Aorta (tissue), 5 donors: ENCODE measurements at regions not wholly inside any gene's neighbourhood (a gene's known extent, or its start where the extent isn't known, plus 50 kb on each side); places are given as distances from the start of the nearest gene placed in this dataset.
"Not testable (repeated sequence)": the region's sequence is repeated elsewhere in the genome, so short reads cannot be mapped to it uniquely, and the experiment has no call there.

Experiments
- ATAC-seq: fragments of 200-7000 bp; cut with Tn5 transposase; one replicate; pipeline ENCODE4 v1.9.1; 2022; ENCODE audit warnings: moderate library complexity; ENCODE audit not compliant: low FRiP score
- DNase-seq, 2 donors: peaks; one replicate each; pipeline ENCODE4 v3.0.0-alpha.2; 2020
- H3K27ac ChIP-seq, 2 donors: one replicate each; pipeline ENCODE4 v1.5.1; 2013; ENCODE audit warnings: low read length in 2 of 2, mild to moderate bottlenecking in 2 of 2, moderate library complexity in 2 of 2, control low read depth in 1 of 2, inconsistent platforms in 1 of 2, low read depth in 1 of 2
- H3K27me3 ChIP-seq, 2 donors: one replicate each; pipeline ENCODE4 v1.6.1; 2013; ENCODE audit warnings: control low read depth in 1 of 2, low read length in 1 of 2, mild to moderate bottlenecking in 1 of 2, moderate library complexity in 1 of 2; ENCODE audit not compliant: insufficient read depth in 2 of 2, control insufficient read depth in 1 of 2
- H3K36me3 ChIP-seq, 2 donors: one replicate each; pipeline ENCODE4 v1.6.1; 2013; ENCODE audit warnings: control low read depth in 1 of 2, low read length in 1 of 2, mild to moderate bottlenecking in 1 of 2; ENCODE audit not compliant: insufficient read depth in 2 of 2, control insufficient read depth in 1 of 2
- H3K4me1 ChIP-seq, 2 donors: one replicate each; pipeline ENCODE4 v1.6.1; 2013; ENCODE audit warnings: low read length in 2 of 2, control low read depth in 1 of 2, mild to moderate bottlenecking in 1 of 2, moderate library complexity in 1 of 2; ENCODE audit not compliant: insufficient read depth in 2 of 2, control insufficient read depth in 1 of 2
- H3K4me3 ChIP-seq, 2 donors: one replicate each; pipeline ENCODE4 v1.5.1; 2013; ENCODE audit warnings: low read length in 2 of 2, control low read depth in 1 of 2, mild to moderate bottlenecking in 1 of 2
- H3K9me3 ChIP-seq: one replicate; pipeline ENCODE4 v1.6.1; 2013; ENCODE audit warnings: mild to moderate bottlenecking, low read length; ENCODE audit not compliant: control insufficient read depth
- WGBS, 2 donors: extraction: QIAGEN DNeasy Blood & Tissue Kit; methylation state at CpG; one replicate each; pipeline ENCODE4 v1.1.7; 2013; 5-methylcytosine and 5-hydroxymethylcytosine counted together
- intact Hi-C, 2 donors: fragments of 100-400 bp; cut with DNase I; formaldehyde crosslinking; loops; one replicate each; pipeline versions ENCODE4 v1.14.2 to v1.15.0; 2022
- donor health status: healthy with polysubstance abuse.
- donor health status: Bipolar disorder and iron deficiency.
- donor health status: DM: no; HTN: no; CAD: no.
- donor health status: DM: no; HTN: no; CAD: no.
- donor health status: DM: yes; HTN: yes; CAD: no.

DNA sequence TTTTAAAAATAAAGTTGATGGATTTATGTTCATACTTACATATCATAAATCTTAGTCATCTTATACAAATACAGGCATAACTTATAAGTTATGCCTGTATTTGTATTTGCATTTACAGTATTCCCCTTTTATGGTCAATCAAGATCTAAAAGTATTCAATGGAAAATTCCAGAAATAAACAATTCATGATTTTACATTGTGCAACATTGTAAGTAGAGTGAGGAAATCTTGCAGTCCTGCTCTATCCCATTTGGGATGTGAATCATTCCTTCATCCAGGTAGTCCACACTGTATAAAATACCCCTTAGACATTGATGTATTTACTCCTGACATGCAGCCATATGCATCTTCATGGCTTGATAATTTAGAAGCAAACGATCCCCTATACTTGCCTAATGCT lies 795.3 kb downstream of the SLITRK1 start:
- Histone ChIP-seq H3K27me3 (no peaks in the 10 kb centered on the region), H3K36me3 (no peaks in the 10 kb centered on the region), H3K27ac (no peak overlapping the region), H3K9me3 (peaks cover 4% of the 10 kb centered on the region), H3K4me1 (no peaks in the 10 kb centered on the region), H3K4me3 (no peak overlapping the region)
- intact Hi-C loops: no loop called here
- DNase-seq (no peak), ATAC-seq (no peak)
- 84 to 95% methylated on average over 1 of the region's 1 CpG for WGBS, 2 donors

DNA sequence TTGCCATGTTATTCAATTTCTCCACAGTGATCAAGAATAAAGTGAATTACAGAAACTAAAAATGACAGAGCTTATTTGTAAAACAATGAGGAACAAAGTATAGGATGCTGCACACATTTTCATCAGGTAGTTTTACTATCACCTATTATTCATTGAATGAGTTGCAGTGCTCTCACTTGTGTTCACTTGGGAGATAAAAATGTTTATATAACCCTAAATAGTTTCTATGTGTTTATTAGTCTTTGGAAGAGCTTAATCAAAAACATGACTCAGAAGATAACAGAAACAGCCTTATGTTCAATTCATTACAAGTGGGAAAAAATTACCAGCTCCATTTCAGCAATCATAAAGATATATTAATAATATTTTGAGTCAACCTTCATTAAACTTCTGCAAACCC lies 796.2 kb downstream of the SLITRK1 start:
- Histone ChIP-seq H3K4me3 (no peak overlapping the region), H3K27ac (no peak overlapping the region), H3K27me3 (no peaks in the 10 kb centered on the region), H3K36me3 (no peaks in the 10 kb centered on the region), H3K9me3 (peaks cover 4% of the 10 kb centered on the region), H3K4me1 (no peaks in the 10 kb centered on the region)
- ATAC-seq (no peak), DNase-seq (no peak)
- intact Hi-C loops: no loop called here

DNA sequence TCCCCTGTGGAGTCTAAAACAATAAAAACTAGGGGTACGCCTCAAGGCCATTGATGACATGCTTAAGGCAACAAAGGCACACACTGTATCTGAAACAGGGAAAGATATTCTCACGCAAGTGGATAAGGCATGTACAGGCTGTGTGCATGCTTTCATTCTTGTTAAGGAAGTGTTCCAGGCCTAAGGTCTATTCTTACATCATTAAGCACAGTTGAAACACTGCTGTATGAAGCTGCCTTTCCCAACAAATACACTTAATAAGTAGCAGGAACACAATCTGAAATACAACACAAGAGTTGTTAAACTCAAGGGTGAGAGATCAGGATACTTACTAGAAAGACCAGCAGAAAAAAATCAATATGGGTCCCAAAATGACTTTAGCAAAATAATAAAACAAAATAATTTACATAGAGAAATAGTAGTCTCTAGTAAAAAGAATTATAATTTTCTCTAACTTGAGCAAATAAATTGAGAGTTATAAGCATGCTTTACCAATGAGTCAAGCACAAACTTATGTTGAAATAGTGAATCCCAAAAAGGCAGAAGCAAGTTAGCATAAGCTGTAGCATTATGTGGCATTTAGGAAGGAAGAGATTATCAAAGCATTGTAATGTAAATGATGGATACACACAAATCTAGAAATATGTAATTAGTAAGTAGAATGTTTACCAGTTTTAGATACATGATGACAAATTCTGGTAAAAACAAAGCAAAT lies 796.9 kb downstream of the SLITRK1 start:
- no peaks in the 10 kb centered on the region for H3K27me3 ChIP-seq
- H3K4me1 ChIP-seq: no peaks in the 10 kb centered on the region
- H3K4me3 ChIP-seq: no peak overlapping the region
- peaks cover 4% of the 10 kb centered on the region for H3K9me3 ChIP-seq
- peak overlapping the region in 1 of 2 donors; percentile 25 for H3K27ac ChIP-seq
- H3K36me3 ChIP-seq: no peaks in the 10 kb centered on the region
- 61 to 89% methylated on average over 2 of the region's 2 CpGs for WGBS, 2 donors
- DNase-seq: no peak
- no peak for ATAC-seq
- intact Hi-C loops: no loop called here

DNA sequence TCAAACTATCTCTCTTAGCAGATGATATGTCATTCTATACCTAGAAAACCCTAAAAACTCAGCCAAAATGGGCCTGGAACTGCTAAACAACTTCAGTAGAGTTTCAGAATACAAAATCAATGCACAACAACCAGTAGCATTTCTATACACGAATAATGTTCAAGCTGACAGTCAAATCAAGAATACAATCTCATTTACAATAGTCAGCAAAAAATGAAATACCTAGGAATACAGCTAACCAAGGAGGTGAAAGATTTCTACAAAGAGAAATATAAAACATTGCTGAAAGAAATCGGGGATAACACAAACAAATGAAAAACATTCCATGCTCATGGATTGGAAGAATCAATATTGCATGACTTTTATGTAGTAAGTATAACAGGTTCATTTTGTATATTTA lies 804.8 kb downstream of the SLITRK1 start:
- WGBS, 2 donors: 73 to 82% methylated on average over 2 of the region's 2 CpGs
- Histone ChIP-seq H3K36me3 (no peaks in the 10 kb centered on the region), H3K9me3 (no peaks in the 10 kb centered on the region), H3K4me1 (peaks cover 0 to 1% of the 10 kb centered on the region in 2 donors), H3K27ac (no peak overlapping the region), H3K4me3 (no peak overlapping the region), H3K27me3 (no peaks in the 10 kb centered on the region)
- DNase-seq: no peak
- no peak for ATAC-seq
- intact Hi-C loops: loop anchor here in 1 of 2 donors (10.0 kb wide), 1 partner anchor 137 kb away; no protein-coding TSS in a partner anchor

DNA sequence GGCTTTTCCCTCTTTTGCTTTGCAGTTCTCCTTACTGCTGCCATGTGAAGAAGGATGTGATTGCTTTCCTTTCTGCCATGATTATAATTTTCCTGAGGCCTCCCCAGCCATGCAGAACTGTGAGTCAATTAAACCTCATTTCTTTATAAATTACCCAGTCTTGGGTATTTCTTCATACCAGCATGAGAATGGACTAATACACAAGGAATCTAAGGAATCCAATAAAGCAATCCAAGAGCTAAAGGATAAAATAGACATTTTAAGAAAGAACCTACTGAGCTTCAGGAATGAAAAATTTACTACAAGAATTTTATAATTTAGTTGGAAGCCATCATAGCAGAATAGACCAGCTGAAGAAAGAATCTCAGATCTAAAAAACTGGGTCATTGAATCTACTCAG lies 808.3 kb downstream of the SLITRK1 start:
- not testable (repeated sequence) for ATAC-seq, H3K4me1 ChIP-seq, H3K9me3 ChIP-seq, H3K27me3 ChIP-seq, H3K4me3 ChIP-seq, H3K36me3 ChIP-seq, DNase-seq
- H3K27ac ChIP-seq: peak overlapping the region in 1 of 2 donors; percentile 59
- intact Hi-C loops: loop anchor here in 1 of 2 donors (10.0 kb wide), 1 partner anchor 141 kb away; no protein-coding TSS in a partner anchor

DNA sequence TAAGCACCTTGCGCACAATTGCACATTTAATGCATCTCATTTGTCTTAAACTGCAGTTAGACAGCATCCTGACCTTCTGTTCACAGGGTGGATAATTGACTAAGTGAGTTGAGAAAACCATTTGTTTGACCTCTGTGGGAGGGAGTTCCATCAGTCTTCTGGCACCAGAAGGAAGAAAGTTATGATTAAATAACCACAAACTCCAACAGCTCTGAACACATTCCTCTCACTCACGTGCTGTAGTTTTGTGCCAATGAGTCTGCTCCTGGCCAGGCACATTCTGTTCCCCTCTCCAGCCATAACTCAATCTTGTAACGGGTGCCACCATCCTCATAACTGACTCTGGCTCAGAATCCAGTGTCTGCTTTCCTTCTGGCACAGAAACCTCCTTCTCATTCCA lies 817.2 kb downstream of the SLITRK1 start:
- Histone ChIP-seq H3K9me3 (no peaks in the 10 kb centered on the region), H3K36me3 (no peaks in the 10 kb centered on the region), H3K4me3 (no peak overlapping the region), H3K27ac (no peak overlapping the region), H3K27me3 (no peaks in the 10 kb centered on the region), H3K4me1 (peaks cover 0 to 3% of the 10 kb centered on the region in 2 donors)
- intact Hi-C loops: loop anchor here in 1 of 2 donors (10.0 kb wide), 1 partner anchor 160 kb away; no protein-coding TSS in a partner anchor
- peak; percentile 68 to 74 for DNase-seq
- peak; percentile 92 for ATAC-seq
- WGBS, 2 donors: 25 to 35% methylated on average over 3 of the region's 3 CpGs

DNA sequence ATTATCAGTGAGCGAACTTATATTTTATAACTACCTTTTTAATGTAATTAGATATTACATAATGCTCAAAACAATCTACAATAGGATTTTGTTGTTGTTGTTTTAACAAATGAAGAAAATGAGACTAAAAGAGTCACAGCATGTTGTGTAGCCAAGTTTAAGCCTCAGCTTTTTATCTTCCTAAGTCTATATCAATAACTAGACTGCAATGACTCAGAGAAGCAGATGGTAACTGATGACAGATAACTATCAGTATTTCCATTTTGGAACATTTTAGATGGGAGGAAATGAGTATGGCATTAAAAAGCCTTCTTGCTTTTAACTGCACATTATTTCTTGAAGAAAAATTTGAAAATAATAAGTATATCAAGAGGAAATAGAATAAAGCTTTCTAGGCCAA lies 825.2 kb downstream of the SLITRK1 start:
- no peaks in the 10 kb centered on the region for H3K36me3 ChIP-seq
- H3K4me1 ChIP-seq: no peaks in the 10 kb centered on the region
- ATAC-seq: no peak
- no peak for DNase-seq
- no peak overlapping the region for H3K27ac ChIP-seq
- no peaks in the 10 kb centered on the region for H3K9me3 ChIP-seq
- no peaks in the 10 kb centered on the region for H3K27me3 ChIP-seq
- no peak overlapping the region for H3K4me3 ChIP-seq
- intact Hi-C loops: no loop called here
- WGBS, 2 donors: 95 to 98% methylated on average over 1 of the region's 1 CpG

DNA sequence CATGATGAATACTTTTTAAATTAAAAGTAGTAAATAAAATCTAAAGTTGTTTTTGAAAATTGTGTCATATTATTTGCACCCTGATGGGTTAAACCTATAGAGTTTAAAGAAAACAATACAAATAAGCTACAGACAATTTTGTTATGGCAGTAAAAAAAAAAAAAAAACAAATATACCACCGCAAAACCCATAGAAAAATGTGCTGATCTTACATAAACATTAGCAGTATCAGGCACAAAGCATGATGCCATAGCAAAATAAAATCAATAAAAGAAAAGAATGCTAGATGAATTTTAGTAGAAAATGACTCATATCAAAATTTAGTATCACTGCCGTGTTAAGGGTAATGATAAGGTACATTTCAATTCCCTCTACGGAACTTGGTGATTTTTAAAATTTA lies 826.0 kb downstream of the SLITRK1 start:
- WGBS, 2 donors: 79 to 84% methylated on average over 3 of the region's 3 CpGs
- intact Hi-C loops: no loop called here
- Histone ChIP-seq H3K27me3 (no peaks in the 10 kb centered on the region), H3K27ac (no peak overlapping the region), H3K4me3 (no peak overlapping the region), H3K36me3 (no peaks in the 10 kb centered on the region), H3K4me1 (no peaks in the 10 kb centered on the region), H3K9me3 (no peaks in the 10 kb centered on the region)
- ATAC-seq: no peak
- DNase-seq: no peak

DNA sequence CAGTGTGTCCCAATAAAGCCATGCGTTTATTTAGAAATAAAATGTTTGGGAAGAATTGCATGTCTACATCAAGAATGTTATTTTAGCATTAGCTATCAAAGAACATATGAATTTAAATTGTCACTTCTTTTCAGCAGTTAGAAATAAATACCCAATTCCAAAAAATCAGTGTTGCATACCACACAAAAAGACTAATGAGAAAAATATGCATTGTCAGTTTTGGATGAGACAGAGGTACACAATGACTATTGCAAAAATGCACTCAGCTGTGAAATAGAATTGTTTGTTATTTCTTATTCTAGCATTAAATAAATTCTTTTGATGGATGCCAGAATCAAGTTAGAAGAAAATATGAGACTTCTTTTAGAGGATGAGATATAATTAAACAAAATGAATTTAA lies 833.9 kb downstream of the SLITRK1 start:
- ATAC-seq (no peak), DNase-seq (no peak)
- Histone ChIP-seq H3K36me3 (no peaks in the 10 kb centered on the region), H3K4me1 (no peaks in the 10 kb centered on the region), H3K9me3 (no peaks in the 10 kb centered on the region), H3K27me3 (no peaks in the 10 kb centered on the region), H3K4me3 (no peak overlapping the region), H3K27ac (no peak overlapping the region)
- WGBS, 2 donors: 73 to 78% methylated on average over 1 of the region's 1 CpG
- intact Hi-C loops: no loop called here
